PC-9 (cell line): ENCODE measurements at regions not wholly inside any gene's neighbourhood (a gene's known extent, or its start where the extent isn't known, plus 50 kb on each side); places are given as distances from the start of the nearest gene placed in this dataset.

ENCODE experiments used
- CTCF ChIP-seq: fragments of 200-600 bp; sonication (generic); conservative IDR thresholded peaks from 2 replicates; pipeline ENCODE4 v1.6.1; 2017; ENCODE audit warnings: mixed run types, antibody characterized with exemption, mild to moderate bottlenecking, moderate library complexity
- EZH2 ChIP-seq: fragments of 200-600 bp; sonication (generic); IDR thresholded peaks from 2 replicates; pipeline ENCODE4 v1.8.0; 2017; ENCODE audit warnings: antibody characterized with exemption, low read depth

- TF ChIP-seq CTCF (no peak), EZH2 (no peak)
Observed at GRCh38 chr9:88702985-88703384, 168.0 kb downstream of the NXNL2 start.
